GM18858 (cell line): ENCODE measurements at regions not wholly inside any gene's neighbourhood (a gene's known extent, or its start where the extent isn't known, plus 50 kb on each side); places are given as distances from the start of the nearest gene placed in this dataset.
"Not testable (repeated sequence)": the region's sequence is repeated elsewhere in the genome, so short reads cannot be mapped to it uniquely, and the experiment has no call there.

Source experiments
- ATAC-seq: cut with Tn5 transposase; IDR thresholded peaks from one replicate; pipeline ENCODE4 v1.9.1; 2021; ENCODE audit not compliant: unreplicated experiment

- ATAC-seq, result not testable (repeated sequence)
Measured at GRCh38 chr17:33959098-33959497, 296.0 kb upstream of the CCL2 start.

GRCh38 chr17:33962857-33963655, 292.0 kb upstream of the CCL2 start:
- no peak for ATAC-seq

GRCh38 chr17:33964344-33964979, 290.6 kb upstream of the CCL2 start:
- ATAC-seq, result peak; percentile 65

GRCh38 chr17:33966410-33967059, 288.6 kb upstream of the CCL2 start:
- ATAC-seq, result no peak

GRCh38 chr17:33967608-33968349, 287.3 kb upstream of the CCL2 start:
- ATAC-seq, result no peak

- ATAC-seq, result peak; percentile 60
Measured at GRCh38 chr17:33968350-33969044, 286.6 kb upstream of the CCL2 start.

- no peak for ATAC-seq
Measured at GRCh38 chr17:33970279-33970678, 284.8 kb upstream of the CCL2 start.

GRCh38 chr17:33972763-33973162, 282.3 kb upstream of the CCL2 start:
- ATAC-seq, result no peak

GRCh38 chr17:33973491-33973890, 281.6 kb upstream of the CCL2 start:
- ATAC-seq, result no peak

GRCh38 chr17:33974276-33974675, 280.8 kb upstream of the CCL2 start:
- ATAC-seq, result no peak

GRCh38 chr17:33976831-33977230, 278.3 kb upstream of the CCL2 start:
- ATAC-seq, result no peak

GRCh38 chr17:33977729-33978514, 277.2 kb upstream of the CCL2 start:
- no peak for ATAC-seq

- no peak for ATAC-seq
Measured at GRCh38 chr17:33978889-33979288, 276.2 kb upstream of the CCL2 start.

- no peak for ATAC-seq
Measured at GRCh38 chr17:33980193-33980592, 274.9 kb upstream of the CCL2 start.

GRCh38 chr17:33981711-33982601, 273.1 kb upstream of the CCL2 start:
- no peak for ATAC-seq

- no peak for ATAC-seq
Measured at GRCh38 chr17:33982909-33983308, 272.2 kb upstream of the CCL2 start.

GRCh38 chr17:33983824-33984574, 271.1 kb upstream of the CCL2 start:
- no peak for ATAC-seq

GRCh38 chr17:33986088-33986487, 269.0 kb upstream of the CCL2 start:
- ATAC-seq, result no peak
